Umbilical cord (tissue), 1 donor: ENCODE measurements at regions not wholly inside any gene's neighbourhood (a gene's known extent, or its start where the extent isn't known, plus 50 kb on each side); places are given as distances from the start of the nearest gene placed in this dataset.

Experiments
- DNase-seq: peaks from one replicate; pipeline ENCODE4 v3.0.0-alpha.2; 2015; ENCODE audit warnings: low spot score

- no peak for DNase-seq
Observed at GRCh38 chr1:82703951-82704350, 903.2 kb downstream of the ADGRL2 start.

GRCh38 chr1:82700476-82700875, 899.7 kb downstream of the ADGRL2 start:
- DNase-seq: peak; percentile 3

- DNase-seq: no peak
Observed at GRCh38 chr1:82697965-82698364, 897.2 kb downstream of the ADGRL2 start.

- DNase-seq: no peak
Observed at GRCh38 chr1:82695443-82695842, 894.7 kb downstream of the ADGRL2 start.

GRCh38 chr1:82690411-82690810, 889.7 kb downstream of the ADGRL2 start:
- no peak for DNase-seq

GRCh38 chr1:82689217-82689616, 888.5 kb downstream of the ADGRL2 start:
- DNase-seq: no peak

- no peak for DNase-seq
Observed at GRCh38 chr1:82686774-82687173, 886.0 kb downstream of the ADGRL2 start.

GRCh38 chr1:82646888-82647287, 846.2 kb downstream of the ADGRL2 start:
- DNase-seq: peak; percentile 19

GRCh38 chr1:82646336-82646735, 845.6 kb downstream of the ADGRL2 start:
- DNase-seq: no peak

GRCh38 chr1:82644186-82644915, 843.6 kb downstream of the ADGRL2 start:
- DNase-seq: no peak

GRCh38 chr1:82640352-82640751, 839.6 kb downstream of the ADGRL2 start:
- DNase-seq: no peak

GRCh38 chr1:82634266-82634665, 833.5 kb downstream of the ADGRL2 start:
- DNase-seq: no peak

GRCh38 chr1:82632155-82632554, 831.4 kb downstream of the ADGRL2 start:
- peak; percentile 5 for DNase-seq

GRCh38 chr1:82628887-82629286, 828.2 kb downstream of the ADGRL2 start:
- DNase-seq: no peak

- no peak for DNase-seq
Observed at GRCh38 chr1:82625537-82625936, 824.8 kb downstream of the ADGRL2 start.

GRCh38 chr1:82621076-82621475, 820.3 kb downstream of the ADGRL2 start:
- no peak for DNase-seq

GRCh38 chr1:82614090-82614489, 813.4 kb downstream of the ADGRL2 start:
- DNase-seq: no peak

GRCh38 chr1:82612986-82613385, 812.3 kb downstream of the ADGRL2 start:
- DNase-seq: no peak

GRCh38 chr1:82606546-82606945, 805.8 kb downstream of the ADGRL2 start:
- no peak for DNase-seq

- peak; percentile 12 for DNase-seq
Observed at GRCh38 chr1:82604524-82604923, 803.8 kb downstream of the ADGRL2 start.

GRCh38 chr1:82600314-82600713, 799.6 kb downstream of the ADGRL2 start:
- no peak for DNase-seq

GRCh38 chr1:82598812-82599211, 798.1 kb downstream of the ADGRL2 start:
- no peak for DNase-seq

GRCh38 chr1:82598337-82598736, 797.6 kb downstream of the ADGRL2 start:
- DNase-seq: peak; percentile 28

GRCh38 chr1:82597649-82598048, 796.9 kb downstream of the ADGRL2 start:
- DNase-seq: peak; percentile 32
